ENCODE measurements at regions not wholly inside any gene's neighbourhood (a gene's known extent, or its start where the extent isn't known, plus 50 kb on each side); places are given as distances from the start of the nearest gene placed in this dataset.

DNA sequence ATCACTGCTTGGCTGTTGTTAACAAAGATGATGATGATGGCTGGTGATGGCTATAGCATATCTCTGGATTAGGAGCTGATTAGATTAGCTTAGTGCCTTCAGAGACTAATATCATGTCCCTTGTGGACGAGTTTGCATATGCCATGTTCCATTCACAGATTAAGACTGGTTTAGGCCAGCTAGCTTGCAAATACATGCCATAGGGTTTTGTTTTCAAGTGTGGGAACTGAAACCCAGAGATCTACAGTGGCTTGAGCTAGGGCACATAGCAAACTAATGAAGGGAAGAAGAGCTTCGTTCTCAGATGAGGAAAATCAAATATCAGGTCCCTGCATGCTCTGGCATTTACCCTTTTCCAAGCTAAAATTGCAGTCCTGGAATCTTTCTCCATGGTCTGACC lies 492.3 kb downstream of the MAGEE1 start:
- TF ChIP-seq POLR2AphosphoS5 (IDR thresholded peaks at IDR 0.05; ENCODE audit: low read depth, low read length) = no peak
- no peak for TF ChIP-seq POLR2A (IDR thresholded peaks at IDR 0.05; ENCODE audit: low read depth, low read length)
